ENCODE measurements at regions not wholly inside any gene's neighbourhood (a gene's known extent, or its start where the extent isn't known, plus 50 kb on each side); places are given as distances from the start of the nearest gene placed in this dataset.

DNA sequence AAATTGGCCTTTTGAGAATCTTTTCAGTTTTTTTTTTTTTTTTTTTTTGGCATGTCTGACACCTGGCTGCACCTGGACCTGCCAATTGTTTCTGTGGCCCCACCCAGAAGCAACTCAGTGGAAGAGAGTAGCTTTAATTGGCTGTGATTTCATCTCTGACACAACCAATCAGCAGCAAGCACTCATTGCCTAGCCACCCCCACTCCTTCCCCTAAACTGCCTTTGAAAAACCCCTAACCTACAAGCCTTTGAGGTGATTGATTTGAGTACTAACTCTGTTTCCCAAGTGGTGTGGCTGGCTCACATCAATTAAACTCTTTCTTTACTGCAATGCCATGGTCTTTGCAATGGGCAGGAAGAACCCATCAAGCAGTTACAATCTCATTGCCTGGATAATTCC is 98.2 kb upstream of the CHORDC1 start:
- DNase-seq (ENCODE audit: low read depth): no peak
- H3K4me3 ChIP-seq (ENCODE audit: low read length): no peak overlapping the region
- no peak for TF ChIP-seq CTCF (IDR thresholded peaks at IDR 0.05; ENCODE audit: insufficient read depth, low read depth, low read length, missing control alignments)

DNA sequence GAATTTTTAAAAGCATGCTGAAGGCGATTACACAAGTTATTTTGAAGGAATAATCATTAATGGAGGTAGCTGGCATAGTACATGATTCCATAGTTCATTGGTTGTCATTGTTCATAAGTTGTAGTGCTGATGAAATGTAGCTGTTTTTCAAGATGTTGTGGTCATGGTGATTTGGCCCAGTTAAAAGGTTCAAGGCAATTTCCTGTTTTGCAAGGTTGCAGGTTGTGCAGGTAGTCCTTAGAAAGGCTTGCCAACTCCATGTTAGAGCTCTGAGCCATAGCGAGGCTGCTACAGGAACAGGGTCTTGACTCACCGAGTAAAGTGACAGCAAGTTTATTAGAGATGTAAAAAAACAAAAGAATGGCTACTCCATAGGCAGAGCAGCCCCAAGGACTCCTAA is 95.8 kb upstream of the CHORDC1 start:
- DNase-seq (ENCODE audit: low read depth): peak; percentile 43
- H3K4me3 ChIP-seq (ENCODE audit: low read length): no peak overlapping the region
- no peak for TF ChIP-seq CTCF (IDR thresholded peaks at IDR 0.05; ENCODE audit: insufficient read depth, low read depth, low read length, missing control alignments)

- DNase-seq (ENCODE audit: low read depth): no peak
- TF ChIP-seq CTCF (IDR thresholded peaks at IDR 0.05; ENCODE audit: insufficient read depth, low read depth, low read length, missing control alignments): no peak
- no peak overlapping the region for H3K4me3 ChIP-seq (ENCODE audit: low read length)
These were observed 87.4 kb upstream of the CHORDC1 start for GRCh38 chr11:90310210-90310609.

DNA sequence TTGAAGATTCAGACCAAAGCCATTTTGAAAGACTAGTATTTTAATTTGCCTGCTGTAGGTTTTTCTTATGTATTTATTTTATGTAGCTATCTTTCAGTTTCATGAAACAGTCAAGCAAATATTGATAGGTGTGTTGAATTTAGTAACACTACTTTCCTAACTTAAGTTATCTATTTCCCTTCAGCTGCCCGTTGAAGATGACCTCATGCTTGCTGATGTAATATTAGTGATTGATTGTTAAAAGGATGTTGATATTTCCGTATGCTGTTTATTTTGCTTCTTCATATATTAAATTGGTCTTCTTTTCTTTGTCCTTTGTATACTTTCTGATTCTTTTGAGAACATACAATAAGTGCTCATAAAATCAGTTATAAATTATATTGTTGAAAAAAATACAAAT is 86.8 kb upstream of the CHORDC1 start:
- H3K4me3 ChIP-seq (ENCODE audit: low read length): no peak overlapping the region
- DNase-seq (ENCODE audit: low read depth): no peak
- TF ChIP-seq CTCF (IDR thresholded peaks at IDR 0.05; ENCODE audit: insufficient read depth, low read depth, low read length, missing control alignments): no peak

DNA sequence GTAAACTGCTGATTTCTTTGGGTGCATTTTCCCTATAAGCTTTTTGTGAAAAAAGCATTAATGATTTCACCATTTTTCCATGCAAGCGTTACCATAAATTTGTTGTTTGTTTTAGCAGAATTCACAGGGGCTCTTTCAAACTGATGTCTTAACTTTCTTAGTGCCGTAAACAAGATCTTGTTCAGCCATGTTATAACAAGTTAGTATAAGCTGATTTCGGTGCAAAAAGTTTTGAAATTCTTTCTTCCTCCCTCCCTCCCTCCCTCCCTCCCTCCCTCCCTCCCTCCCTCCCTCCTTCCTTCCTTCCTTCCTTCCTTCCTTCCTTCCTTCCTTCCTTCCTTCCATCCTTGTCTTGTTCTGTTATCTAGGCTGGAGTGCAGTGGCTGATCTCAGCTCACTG is 71.7 kb upstream of the CHORDC1 start:
- no peak for DNase-seq (ENCODE audit: low read depth)
- no peak for TF ChIP-seq CTCF (IDR thresholded peaks at IDR 0.05; ENCODE audit: insufficient read depth, low read depth, low read length, missing control alignments)
- H3K4me3 ChIP-seq (ENCODE audit: low read length): no peak overlapping the region

GRCh38 chr11:90294091-90294490 is 71.2 kb upstream of the CHORDC1 start:
- no peak for DNase-seq (ENCODE audit: low read depth)
- no peak overlapping the region for H3K4me3 ChIP-seq (ENCODE audit: low read length)
- TF ChIP-seq CTCF (IDR thresholded peaks at IDR 0.05; ENCODE audit: insufficient read depth, low read depth, low read length, missing control alignments): no peak

- peak; percentile 70 for TF ChIP-seq CTCF (IDR thresholded peaks at IDR 0.05; ENCODE audit: insufficient read depth, low read depth, low read length, missing control alignments)
- peak; percentile 48 for DNase-seq (ENCODE audit: low read depth)
- no peak overlapping the region for H3K4me3 ChIP-seq (ENCODE audit: low read length)
These were observed 65.5 kb upstream of the CHORDC1 start for GRCh38 chr11:90288212-90288821.

Measured in epithelial cell of esophagus (primary cell).